ENCODE measurements at regions not wholly inside any gene's neighbourhood (a gene's known extent, or its start where the extent isn't known, plus 50 kb on each side); places are given as distances from the start of the nearest gene placed in this dataset.

- no peak for DNase-seq
Observed at GRCh38 chr4:125826801-125827695, 512.3 kb downstream of the FAT4 start.

GRCh38 chr4:125827696-125828052 is 512.9 kb downstream of the FAT4 start:
- DNase-seq = no peak

- DNase-seq = no peak
Observed at GRCh38 chr4:125828346-125828745, 513.6 kb downstream of the FAT4 start.

- no peak for DNase-seq
Observed at GRCh38 chr4:125832161-125832560, 517.4 kb downstream of the FAT4 start.

GRCh38 chr4:125836597-125837195 is 521.9 kb downstream of the FAT4 start:
- DNase-seq = no peak

- DNase-seq = no peak
Observed at GRCh38 chr4:125837493-125838201, 522.9 kb downstream of the FAT4 start.

GRCh38 chr4:125838202-125838601 is 523.4 kb downstream of the FAT4 start:
- no peak for DNase-seq

GRCh38 chr4:125838924-125839323 is 524.2 kb downstream of the FAT4 start:
- DNase-seq = no peak

- DNase-seq = no peak
Observed at GRCh38 chr4:125843947-125844346, 529.2 kb downstream of the FAT4 start.

GRCh38 chr4:125847518-125847917 is 532.8 kb downstream of the FAT4 start:
- DNase-seq = no peak

GRCh38 chr4:125849869-125850268 is 535.1 kb downstream of the FAT4 start:
- DNase-seq = no peak

GRCh38 chr4:125891597-125892258 is 577.0 kb downstream of the FAT4 start:
- no peak for DNase-seq

GRCh38 chr4:125904802-125905201 is 590.0 kb downstream of the FAT4 start:
- DNase-seq = no peak

- DNase-seq = no peak
Observed at GRCh38 chr4:125911058-125911457, 596.3 kb downstream of the FAT4 start.

GRCh38 chr4:125911481-125911880 is 596.7 kb downstream of the FAT4 start:
- no peak for DNase-seq

GRCh38 chr4:125917559-125917958 is 602.8 kb downstream of the FAT4 start:
- DNase-seq = no peak

- DNase-seq = no peak
Observed at GRCh38 chr4:125928652-125929051, 613.9 kb downstream of the FAT4 start.

- no peak for DNase-seq
Observed at GRCh38 chr4:125938541-125938940, 623.8 kb downstream of the FAT4 start.

- DNase-seq = no peak
Observed at GRCh38 chr4:125940426-125940825, 625.7 kb downstream of the FAT4 start.

GRCh38 chr4:125944966-125945365 is 630.2 kb downstream of the FAT4 start:
- no peak for DNase-seq

GRCh38 chr4:125948021-125948420 is 633.3 kb downstream of the FAT4 start:
- DNase-seq = no peak

GRCh38 chr4:125951261-125951887 is 636.6 kb downstream of the FAT4 start:
- no peak for DNase-seq

- no peak for DNase-seq
Observed at GRCh38 chr4:125952631-125953030, 637.9 kb downstream of the FAT4 start.

Data from DMS153 (cell line).